Kidney (tissue), 13 donors: ENCODE measurements at regions not wholly inside any gene's neighbourhood (a gene's known extent, or its start where the extent isn't known, plus 50 kb on each side); places are given as distances from the start of the nearest gene placed in this dataset.

Source experiments
- DNase-seq, 5 donors: peaks; one replicate each; pipeline ENCODE4 v3.0.0-alpha.2; 2013 to 2020
- FAIRE-seq: peaks from 2 replicates; lab custom pipeline; 2012; peaks lifted over from hg19 to GRCh38; lab: Jason Lieb, UNC
- H3K27ac ChIP-seq, 2 donors: one replicate each; pipeline ENCODE4 v1.7.0; 2013; ENCODE audit warnings: low read depth in 2 of 2, low read length in 2 of 2, inconsistent platforms in 1 of 2
- H3K27me3 ChIP-seq: one replicate; pipeline ENCODE4 v1.7.1; 2013; ENCODE audit warnings: low read length, inconsistent platforms; ENCODE audit not compliant: control insufficient read depth, insufficient read depth
- H3K36me3 ChIP-seq, 3 donors: one replicate each; pipeline versions ENCODE4 v1.7.0 to v1.7.1; 2013; ENCODE audit warnings: low read length in 3 of 3, control low read depth in 1 of 3, inconsistent platforms in 1 of 3; ENCODE audit not compliant: insufficient read depth in 3 of 3, control insufficient read depth in 2 of 3
- H3K4me1 ChIP-seq, 3 donors: one replicate each; pipeline versions ENCODE4 v1.7.0 to v1.7.1; 2013; ENCODE audit warnings: low read length in 3 of 3, inconsistent platforms in 1 of 3, low read depth in 1 of 3; ENCODE audit not compliant: control insufficient read depth in 2 of 3, insufficient read depth in 2 of 3
- H3K4me3 ChIP-seq, 3 donors: one replicate each; pipeline versions ENCODE4 v1.7.0 to v1.8.1; 2013; ENCODE audit warnings: low read length in 3 of 3, control low read depth in 1 of 3, inconsistent platforms in 1 of 3
- H3K9ac ChIP-seq, 3 donors: one replicate each; pipeline versions ENCODE4 v1.7.0 to v1.7.1; 2013; ENCODE audit warnings: low read length in 3 of 3, control low read depth in 1 of 3, inconsistent platforms in 1 of 3
- H3K9me3 ChIP-seq, 3 donors: one replicate each; pipeline versions ENCODE4 v1.7.0 to v1.7.1; 2013; ENCODE audit warnings: low read length in 3 of 3, control low read depth in 1 of 3, inconsistent platforms in 1 of 3; ENCODE audit not compliant: control insufficient read depth in 2 of 3, insufficient read depth in 1 of 3
- intact Hi-C: fragments of 100-400 bp; cut with DNase I; formaldehyde crosslinking; loops from one replicate; pipeline ENCODE4 v1.11.1; 2022
- TF ChIP-seq, protein P1 (sequence below): IDR thresholded peaks from 3 replicates; pipeline ENCODE4 v1.5.1; 2012; ENCODE audit warnings: mild to moderate bottlenecking, moderate library complexity, borderline replicate concordance; ENCODE audit not compliant: insufficient read depth; ENCODE audit errors: extremely low read depth
- donor health status: control.
- donor health status: control.
- donor health status: control.
- donor health status: control.
- donor health status: control.
- donor health status: DM: yes; HTN: yes; CAD: no.
- donor health status: Normal renal cell carcinoma (clear cell type).

- TF ChIP-seq, protein P1, sequence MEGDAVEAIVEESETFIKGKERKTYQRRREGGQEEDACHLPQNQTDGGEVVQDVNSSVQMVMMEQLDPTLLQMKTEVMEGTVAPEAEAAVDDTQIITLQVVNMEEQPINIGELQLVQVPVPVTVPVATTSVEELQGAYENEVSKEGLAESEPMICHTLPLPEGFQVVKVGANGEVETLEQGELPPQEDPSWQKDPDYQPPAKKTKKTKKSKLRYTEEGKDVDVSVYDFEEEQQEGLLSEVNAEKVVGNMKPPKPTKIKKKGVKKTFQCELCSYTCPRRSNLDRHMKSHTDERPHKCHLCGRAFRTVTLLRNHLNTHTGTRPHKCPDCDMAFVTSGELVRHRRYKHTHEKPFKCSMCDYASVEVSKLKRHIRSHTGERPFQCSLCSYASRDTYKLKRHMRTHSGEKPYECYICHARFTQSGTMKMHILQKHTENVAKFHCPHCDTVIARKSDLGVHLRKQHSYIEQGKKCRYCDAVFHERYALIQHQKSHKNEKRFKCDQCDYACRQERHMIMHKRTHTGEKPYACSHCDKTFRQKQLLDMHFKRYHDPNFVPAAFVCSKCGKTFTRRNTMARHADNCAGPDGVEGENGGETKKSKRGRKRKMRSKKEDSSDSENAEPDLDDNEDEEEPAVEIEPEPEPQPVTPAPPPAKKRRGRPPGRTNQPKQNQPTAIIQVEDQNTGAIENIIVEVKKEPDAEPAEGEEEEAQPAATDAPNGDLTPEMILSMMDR, result no peak
- intact Hi-C loops, result no loop called here
- peaks cover 2 to 17% (median 4%) of the 10 kb centered on the region in 3 donors for H3K4me1 ChIP-seq
- DNase-seq (no peak), FAIRE-seq (no peak)
- no peaks in the 10 kb centered on the region for H3K36me3 ChIP-seq
- H3K27ac ChIP-seq, result no peak overlapping the region
- no peaks in the 10 kb centered on the region for H3K9me3 ChIP-seq
- H3K9ac ChIP-seq, result no peak overlapping the region
- H3K27me3 ChIP-seq, result no peaks in the 10 kb centered on the region
- no peak overlapping the region for H3K4me3 ChIP-seq
These were observed 125.6 kb upstream of the LGALSL start for GRCh38 chr2:64328415-64328722.

GRCh38 chr2:64328756-64329155 lies 125.2 kb upstream of the LGALSL start:
- Histone ChIP-seq H3K9ac (no peak overlapping the region), H3K27me3 (no peaks in the 10 kb centered on the region), H3K36me3 (no peaks in the 10 kb centered on the region), H3K9me3 (no peaks in the 10 kb centered on the region), H3K4me3 (no peak overlapping the region), H3K4me1 (peaks cover 2 to 17% (median 4%) of the 10 kb centered on the region in 3 donors), H3K27ac (no peak overlapping the region)
- intact Hi-C loops, result no loop called here
- FAIRE-seq, result no peak
- DNase-seq, result no peak
- TF ChIP-seq, protein P1, result no peak

GRCh38 chr2:64329848-64330247 lies 124.1 kb upstream of the LGALSL start:
- TF ChIP-seq, protein P1, result no peak
- Histone ChIP-seq H3K27me3 (no peaks in the 10 kb centered on the region), H3K9ac (no peak overlapping the region), H3K4me3 (no peak overlapping the region), H3K27ac (peak overlapping the region; percentile 26 to 75), H3K4me1 (peaks cover 2 to 17% (median 4%) of the 10 kb centered on the region in 3 donors), H3K36me3 (no peaks in the 10 kb centered on the region), H3K9me3 (no peaks in the 10 kb centered on the region)
- intact Hi-C loops, result loop anchor here (5.0 kb wide), 1 partner anchor 157 kb away; no protein-coding TSS in a partner anchor
- DNase-seq (no peak), FAIRE-seq (no peak)
